ENCODE measurements at regions not wholly inside any gene's neighbourhood (a gene's known extent, or its start where the extent isn't known, plus 50 kb on each side); places are given as distances from the start of the nearest gene placed in this dataset.

DNA sequence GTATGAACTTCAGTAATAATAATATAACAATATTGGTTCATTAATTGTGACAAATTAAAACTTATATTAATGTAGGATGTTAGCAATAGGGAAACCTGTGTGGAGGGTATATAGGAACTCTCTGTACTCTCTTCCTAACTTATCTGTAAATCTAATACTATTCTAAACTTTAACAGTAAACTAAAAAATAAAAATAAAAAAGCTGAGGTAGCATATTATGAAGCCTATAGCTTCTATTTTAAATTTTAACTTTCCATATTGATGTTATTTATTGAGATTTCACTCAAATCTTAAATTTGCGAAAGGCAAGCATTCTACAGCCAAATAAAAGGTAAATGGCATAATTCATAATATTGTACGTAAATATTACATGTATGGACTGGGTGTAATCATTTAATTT lies 326.4 kb downstream of the MEI4 start:
- Mint-ChIP-seq H3K9me3 (peaks cover 18% of the 10 kb centered on the region), H3K36me3 (no peaks in the 10 kb centered on the region), H3K4me3 (no peak overlapping the region), H3K4me1 (no peaks in the 10 kb centered on the region), H3K27ac (no peak overlapping the region), H3K27me3 (ENCODE audit: low read depth) (no peaks in the 10 kb centered on the region)
- DNase-seq (ENCODE audit: low spot score in 2 of 2, unreplicated experiment in 2 of 2): no peak
- TF ChIP-seq, protein P1, sequence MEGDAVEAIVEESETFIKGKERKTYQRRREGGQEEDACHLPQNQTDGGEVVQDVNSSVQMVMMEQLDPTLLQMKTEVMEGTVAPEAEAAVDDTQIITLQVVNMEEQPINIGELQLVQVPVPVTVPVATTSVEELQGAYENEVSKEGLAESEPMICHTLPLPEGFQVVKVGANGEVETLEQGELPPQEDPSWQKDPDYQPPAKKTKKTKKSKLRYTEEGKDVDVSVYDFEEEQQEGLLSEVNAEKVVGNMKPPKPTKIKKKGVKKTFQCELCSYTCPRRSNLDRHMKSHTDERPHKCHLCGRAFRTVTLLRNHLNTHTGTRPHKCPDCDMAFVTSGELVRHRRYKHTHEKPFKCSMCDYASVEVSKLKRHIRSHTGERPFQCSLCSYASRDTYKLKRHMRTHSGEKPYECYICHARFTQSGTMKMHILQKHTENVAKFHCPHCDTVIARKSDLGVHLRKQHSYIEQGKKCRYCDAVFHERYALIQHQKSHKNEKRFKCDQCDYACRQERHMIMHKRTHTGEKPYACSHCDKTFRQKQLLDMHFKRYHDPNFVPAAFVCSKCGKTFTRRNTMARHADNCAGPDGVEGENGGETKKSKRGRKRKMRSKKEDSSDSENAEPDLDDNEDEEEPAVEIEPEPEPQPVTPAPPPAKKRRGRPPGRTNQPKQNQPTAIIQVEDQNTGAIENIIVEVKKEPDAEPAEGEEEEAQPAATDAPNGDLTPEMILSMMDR (IDR thresholded peaks at IDR 0.05; ENCODE audit: unreplicated experiment): no peak

DNA sequence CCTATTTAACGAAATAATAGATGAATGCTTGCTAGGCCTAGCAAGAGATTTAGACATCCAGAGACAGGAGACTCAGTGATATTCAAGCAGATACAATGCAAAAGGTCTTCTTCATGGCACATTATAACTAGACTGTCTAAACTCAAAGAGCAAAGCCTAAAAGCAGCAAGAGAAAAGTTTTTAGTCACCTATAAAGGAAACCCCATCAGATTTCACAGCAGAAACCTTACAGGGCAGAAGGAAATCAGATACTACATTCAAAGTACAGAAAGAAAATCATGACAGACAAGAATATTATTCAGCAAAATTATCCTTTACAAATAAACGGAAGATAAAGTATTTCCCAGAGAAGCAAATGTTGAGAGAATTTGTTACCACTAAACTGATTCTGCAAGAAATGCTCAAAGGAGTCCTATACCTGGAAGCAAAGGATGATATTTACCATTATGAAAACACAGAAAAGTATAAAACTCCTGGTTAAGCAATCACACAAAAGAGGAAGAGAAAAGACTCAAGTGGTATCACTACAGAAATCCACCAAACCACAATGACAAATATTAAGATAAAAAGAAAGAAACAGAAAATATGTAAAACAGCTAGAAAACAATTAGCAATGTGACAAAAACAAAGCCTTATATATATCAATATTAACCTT lies 333.7 kb downstream of the MEI4 start:
- H3K4me3 Mint-ChIP-seq: no peak overlapping the region
- no peak for DNase-seq (ENCODE audit: low spot score in 2 of 2, unreplicated experiment in 2 of 2)
- TF ChIP-seq, protein P1 (IDR thresholded peaks at IDR 0.05; ENCODE audit: unreplicated experiment): no peak
- no peak overlapping the region for H3K27ac Mint-ChIP-seq
- H3K36me3 Mint-ChIP-seq: no peaks in the 10 kb centered on the region
- H3K27me3 Mint-ChIP-seq (ENCODE audit: low read depth): no peaks in the 10 kb centered on the region
- peaks cover 26% of the 10 kb centered on the region for H3K9me3 Mint-ChIP-seq
- H3K4me1 Mint-ChIP-seq: no peaks in the 10 kb centered on the region

DNA sequence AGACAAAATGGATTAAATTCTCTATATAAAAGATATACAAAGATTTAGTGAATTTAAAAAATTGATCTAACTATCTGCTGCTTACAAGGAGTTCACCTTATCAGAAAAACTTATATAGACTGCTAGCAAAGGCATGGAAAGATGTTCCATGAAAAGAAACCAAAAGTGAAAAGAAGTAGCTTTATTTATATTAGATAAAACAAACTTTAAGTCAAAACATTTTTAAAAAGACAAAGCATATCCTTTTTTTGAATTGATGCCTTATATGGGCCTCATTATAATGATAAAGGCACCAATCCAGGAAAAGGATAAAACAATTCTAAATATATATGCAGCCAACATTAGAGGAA lies 334.2 kb downstream of the MEI4 start:
- Mint-ChIP-seq H3K36me3 (no peaks in the 10 kb centered on the region), H3K9me3 (peaks cover 26% of the 10 kb centered on the region), H3K27me3 (ENCODE audit: low read depth) (no peaks in the 10 kb centered on the region), H3K4me3 (no peak overlapping the region), H3K4me1 (no peaks in the 10 kb centered on the region), H3K27ac (no peak overlapping the region)
- DNase-seq (ENCODE audit: low spot score in 2 of 2, unreplicated experiment in 2 of 2): no peak
- TF ChIP-seq, protein P1 (IDR thresholded peaks at IDR 0.05; ENCODE audit: unreplicated experiment): no peak

DNA sequence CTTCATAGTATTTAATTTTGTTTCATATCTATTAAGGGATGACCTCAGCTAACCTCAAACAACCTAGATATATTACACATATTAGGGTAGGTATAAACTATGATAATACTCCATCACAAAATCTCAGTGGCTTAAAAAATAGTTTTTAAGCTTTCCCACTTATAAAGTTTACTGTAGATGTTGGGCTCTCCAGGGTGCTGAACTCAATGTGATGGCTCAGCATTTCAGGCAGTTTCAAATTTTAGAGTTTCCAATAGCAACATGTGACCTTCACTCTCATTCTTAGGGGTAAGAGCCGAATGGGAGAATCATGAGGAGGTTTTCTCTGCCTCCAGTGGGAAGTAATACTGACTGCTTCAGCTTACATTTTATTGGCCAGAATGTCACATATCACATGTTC lies 357.3 kb downstream of the MEI4 start:
- Mint-ChIP-seq H3K9me3 (peaks cover 4% of the 10 kb centered on the region), H3K36me3 (no peaks in the 10 kb centered on the region), H3K4me3 (no peak overlapping the region), H3K4me1 (no peaks in the 10 kb centered on the region), H3K27ac (no peak overlapping the region), H3K27me3 (ENCODE audit: low read depth) (peaks cover 2% of the 10 kb centered on the region)
- TF ChIP-seq, protein P1 (IDR thresholded peaks at IDR 0.05; ENCODE audit: unreplicated experiment): no peak
- no peak for DNase-seq (ENCODE audit: low spot score in 2 of 2, unreplicated experiment in 2 of 2)

DNA sequence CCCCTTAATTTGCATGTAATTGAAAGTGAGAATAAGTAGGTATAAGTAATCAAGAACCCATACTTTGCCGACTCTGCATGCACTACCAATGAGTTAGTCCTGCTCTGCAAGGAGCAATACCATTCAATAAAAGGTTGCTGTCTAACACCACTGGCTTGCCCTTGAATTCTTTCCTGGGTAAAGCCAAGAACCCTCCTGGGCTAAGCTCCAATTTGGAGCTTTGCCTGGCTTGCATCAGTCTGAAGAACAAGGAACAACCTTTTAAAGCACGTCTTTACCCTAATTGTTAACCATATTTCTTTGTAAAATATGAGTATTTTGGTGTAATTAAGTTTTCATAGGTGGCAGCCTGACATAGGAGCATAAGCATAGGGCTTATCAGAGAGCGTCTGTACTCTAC lies 367.7 kb downstream of the MEI4 start:
- no peaks in the 10 kb centered on the region for H3K9me3 Mint-ChIP-seq
- DNase-seq (ENCODE audit: low spot score in 2 of 2, unreplicated experiment in 2 of 2): no peak
- no peak overlapping the region for H3K27ac Mint-ChIP-seq
- no peaks in the 10 kb centered on the region for H3K36me3 Mint-ChIP-seq
- TF ChIP-seq, protein P1 (IDR thresholded peaks at IDR 0.05; ENCODE audit: unreplicated experiment): no peak
- H3K4me1 Mint-ChIP-seq: no peaks in the 10 kb centered on the region
- no peak overlapping the region for H3K4me3 Mint-ChIP-seq
- peaks cover 7% of the 10 kb centered on the region for H3K27me3 Mint-ChIP-seq (ENCODE audit: low read depth)

DNA sequence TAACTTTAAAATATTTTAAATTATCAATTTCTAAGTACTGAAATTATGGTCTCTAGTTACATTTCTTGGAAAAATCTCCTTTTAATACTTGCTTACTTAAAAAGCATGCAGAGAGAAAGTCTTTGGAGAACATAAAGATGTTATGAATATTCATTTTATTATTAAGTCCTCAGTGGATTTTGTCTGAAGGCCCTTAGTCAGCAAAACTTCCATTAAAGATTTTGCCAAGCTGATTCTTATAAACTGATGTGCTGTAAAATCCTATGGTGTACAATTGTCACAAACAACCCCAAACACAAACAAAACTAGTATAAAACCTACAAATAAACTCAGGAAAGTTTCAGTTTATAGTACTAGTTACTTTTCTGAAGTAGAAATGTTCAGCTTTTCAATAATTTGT lies 372.7 kb downstream of the MEI4 start:
- no peak overlapping the region for H3K4me3 Mint-ChIP-seq
- DNase-seq (ENCODE audit: low spot score in 2 of 2, unreplicated experiment in 2 of 2): no peak
- H3K4me1 Mint-ChIP-seq: peaks cover 4% of the 10 kb centered on the region
- H3K27me3 Mint-ChIP-seq (ENCODE audit: low read depth): peaks cover 7% of the 10 kb centered on the region
- no peaks in the 10 kb centered on the region for H3K36me3 Mint-ChIP-seq
- H3K27ac Mint-ChIP-seq: no peak overlapping the region
- H3K9me3 Mint-ChIP-seq: no peaks in the 10 kb centered on the region
- TF ChIP-seq, protein P1 (IDR thresholded peaks at IDR 0.05; ENCODE audit: unreplicated experiment): no peak

Measured in mesothelial cell of epicardium (in vitro differentiated cells).